SK-N-MC (cell line): ENCODE measurements at regions not wholly inside any gene's neighbourhood (a gene's known extent, or its start where the extent isn't known, plus 50 kb on each side); places are given as distances from the start of the nearest gene placed in this dataset.

Experiments used
- EZH2 ChIP-seq: fragments of 200-600 bp; sonication (generic); IDR thresholded peaks from one replicate; pipeline ENCODE4 v1.6.1; 2017; ENCODE audit warnings: antibody characterized with exemption
- POLR2AphosphoS5 ChIP-seq: IDR thresholded peaks from 2 replicates; pipeline ENCODE4 v1.6.1; 2012; ENCODE audit warnings: mild to moderate bottlenecking, low read depth, low read length, borderline replicate concordance

- no peak for TF ChIP-seq POLR2AphosphoS5
- TF ChIP-seq EZH2, result no peak
These were observed 1638.5 kb upstream of the C9orf72 start for GRCh38 chr9:29211580-29212396.
